HL-60 (cell line): ENCODE measurements at regions not wholly inside any gene's neighbourhood (a gene's known extent, or its start where the extent isn't known, plus 50 kb on each side); places are given as distances from the start of the nearest gene placed in this dataset.

Experiments used
- CTCF ChIP-seq: IDR thresholded peaks from one replicate; pipeline ENCODE4 v1.5.1; 2011; ENCODE audit warnings: low read length, control low read depth, inconsistent platforms; ENCODE audit not compliant: insufficient read depth
- GABPA ChIP-seq: IDR thresholded peaks from 2 replicates; pipeline ENCODE4 v1.6.1; 2012; ENCODE audit warnings: low read depth
- POLR2AphosphoS5 ChIP-seq: IDR thresholded peaks from 2 replicates; pipeline ENCODE4 v1.6.1; 2012; ENCODE audit warnings: low read depth
- SPI1 ChIP-seq: IDR thresholded peaks from 2 replicates; pipeline ENCODE4 v1.6.1; 2012; ENCODE audit warnings: low read depth, mild to moderate bottlenecking, borderline replicate concordance

DNA sequence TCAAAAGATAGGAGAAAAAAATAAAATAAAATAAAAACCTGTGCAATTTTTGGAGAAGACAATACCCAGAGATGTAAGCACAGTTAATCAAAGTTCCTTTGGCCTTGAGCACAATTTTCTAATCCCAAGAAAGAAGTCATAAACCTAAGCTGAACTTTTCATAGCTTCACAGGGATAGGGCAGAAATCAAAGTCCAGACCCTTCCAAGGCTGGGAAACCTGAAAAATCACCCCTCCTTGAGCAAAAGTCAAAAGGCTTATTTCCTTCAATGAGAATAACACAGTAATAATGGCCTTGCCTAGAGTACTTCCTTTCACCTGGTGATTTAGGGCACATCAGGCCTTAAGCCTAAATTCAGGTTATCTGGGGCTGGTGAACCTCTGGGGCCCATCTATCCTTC lies 415.0 kb upstream of the BTBD3 start:
- no peak for TF ChIP-seq CTCF
- TF ChIP-seq SPI1: no peak
- TF ChIP-seq POLR2AphosphoS5: no peak
- no peak for TF ChIP-seq GABPA
